Smooth muscle cell (in vitro differentiated cells): ENCODE measurements at regions not wholly inside any gene's neighbourhood (a gene's known extent, or its start where the extent isn't known, plus 50 kb on each side); places are given as distances from the start of the nearest gene placed in this dataset.

Experiments used
- DNase-seq: peaks from one replicate; lab custom pipeline; 2025; ENCODE audit not compliant: unreplicated experiment; lab: John Stamatoyannopoulos, UW
- H2AFZ ChIP-seq: fragments of 200-600 bp; sonication (generic); 2 replicates; pipeline ENCODE4 v1.6.0; 2016; ENCODE audit warnings: antibody characterized with exemption, low read depth, mild to moderate bottlenecking
- H3F3A ChIP-seq: fragments of 200-600 bp; sonication (generic); 2 replicates; pipeline ENCODE4 v1.6.0; 2017; ENCODE audit warnings: antibody characterized with exemption, low read depth
- H3K27ac ChIP-seq: fragments of 200-600 bp; sonication (generic); 2 replicates; pipeline ENCODE4 v1.5.1; 2016; ENCODE audit warnings: low read depth, mild to moderate bottlenecking
- H3K27me3 ChIP-seq: fragments of 200-600 bp; sonication (generic); 2 replicates; pipeline ENCODE4 v1.6.1; 2016; ENCODE audit warnings: low read depth, mild to moderate bottlenecking
- H3K36me3 ChIP-seq: fragments of 200-600 bp; sonication (generic); 2 replicates; pipeline ENCODE4 v1.5.1; 2016; ENCODE audit warnings: low read depth
- H3K4me1 ChIP-seq: fragments of 200-600 bp; sonication (generic); 2 replicates; pipeline ENCODE4 v1.5.1; 2016; ENCODE audit warnings: low read depth
- H3K4me2 ChIP-seq: fragments of 200-600 bp; sonication (generic); 2 replicates; pipeline ENCODE4 v1.6.0; 2016; ENCODE audit warnings: mild to moderate bottlenecking
- H3K4me3 ChIP-seq: fragments of 200-600 bp; sonication (generic); 2 replicates; pipeline ENCODE4 v1.5.1; 2016; ENCODE audit warnings: mild to moderate bottlenecking
- H3K79me2 ChIP-seq: fragments of 200-600 bp; sonication (generic); 2 replicates; pipeline ENCODE4 v1.6.0; 2016; ENCODE audit warnings: low read depth, mild to moderate bottlenecking
- H3K9ac ChIP-seq: fragments of 200-600 bp; sonication (generic); 2 replicates; pipeline ENCODE4 v1.6.0; 2016; ENCODE audit warnings: low read depth
- H3K9me3 ChIP-seq: fragments of 200-600 bp; sonication (generic); replicated peaks from 2 replicates; pipeline ENCODE4 v1.5.1; 2016; ENCODE audit warnings: low read depth
- H4K20me1 ChIP-seq: fragments of 200-600 bp; sonication (generic); 2 replicates; pipeline ENCODE4 v1.6.0; 2016; ENCODE audit warnings: low read depth
- WGBS: methylation state at CpG from one replicate; pipeline ENCODE4 v1.1.7; 2016; ENCODE audit warnings: low lambda C conversion rate; 5-methylcytosine and 5-hydroxymethylcytosine counted together
- TF ChIP-seq, protein P1 (sequence below): fragments of 200-600 bp; sonication (generic); IDR thresholded peaks from 2 replicates; pipeline ENCODE4 v1.5.1; 2017; ENCODE audit warnings: borderline replicate concordance, mild to moderate bottlenecking, antibody characterized with exemption; ENCODE audit not compliant: insufficient read depth, poor library complexity, severe bottlenecking

DNA sequence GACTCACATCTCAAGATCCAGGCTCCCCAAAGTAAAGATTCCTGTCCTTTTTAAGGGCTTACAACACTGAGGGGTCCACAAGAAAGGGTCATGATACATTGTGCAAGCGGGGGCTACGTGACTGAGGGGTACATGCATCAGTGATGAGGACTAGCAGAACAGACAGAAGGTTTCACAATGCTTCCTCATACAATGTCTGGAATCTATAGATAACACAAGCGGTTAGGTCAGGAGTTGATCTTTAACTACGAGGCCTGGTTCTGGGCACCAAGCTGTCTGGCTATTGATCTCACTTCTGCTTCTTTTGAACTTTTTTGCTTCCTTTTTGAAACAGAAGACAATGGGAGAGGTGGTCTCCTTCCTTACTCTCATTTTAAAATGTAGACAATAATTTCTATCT, 718.6 kb downstream of the AMY1C start:
- no peaks in the 10 kb centered on the region for H3K27me3 ChIP-seq
- no peaks in the 10 kb centered on the region for H3F3A ChIP-seq
- no peaks in the 10 kb centered on the region for H3K9me3 ChIP-seq
- no peaks in the 10 kb centered on the region for H3K36me3 ChIP-seq
- H2AFZ ChIP-seq: no peak overlapping the region
- TF ChIP-seq, protein P1, sequence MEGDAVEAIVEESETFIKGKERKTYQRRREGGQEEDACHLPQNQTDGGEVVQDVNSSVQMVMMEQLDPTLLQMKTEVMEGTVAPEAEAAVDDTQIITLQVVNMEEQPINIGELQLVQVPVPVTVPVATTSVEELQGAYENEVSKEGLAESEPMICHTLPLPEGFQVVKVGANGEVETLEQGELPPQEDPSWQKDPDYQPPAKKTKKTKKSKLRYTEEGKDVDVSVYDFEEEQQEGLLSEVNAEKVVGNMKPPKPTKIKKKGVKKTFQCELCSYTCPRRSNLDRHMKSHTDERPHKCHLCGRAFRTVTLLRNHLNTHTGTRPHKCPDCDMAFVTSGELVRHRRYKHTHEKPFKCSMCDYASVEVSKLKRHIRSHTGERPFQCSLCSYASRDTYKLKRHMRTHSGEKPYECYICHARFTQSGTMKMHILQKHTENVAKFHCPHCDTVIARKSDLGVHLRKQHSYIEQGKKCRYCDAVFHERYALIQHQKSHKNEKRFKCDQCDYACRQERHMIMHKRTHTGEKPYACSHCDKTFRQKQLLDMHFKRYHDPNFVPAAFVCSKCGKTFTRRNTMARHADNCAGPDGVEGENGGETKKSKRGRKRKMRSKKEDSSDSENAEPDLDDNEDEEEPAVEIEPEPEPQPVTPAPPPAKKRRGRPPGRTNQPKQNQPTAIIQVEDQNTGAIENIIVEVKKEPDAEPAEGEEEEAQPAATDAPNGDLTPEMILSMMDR: no peak
- H3K4me3 ChIP-seq: no peak overlapping the region
- no peak overlapping the region for H3K9ac ChIP-seq
- no peak overlapping the region for H3K27ac ChIP-seq
- DNase-seq: no peak
- no peaks in the 10 kb centered on the region for H4K20me1 ChIP-seq
- no peak overlapping the region for H3K4me2 ChIP-seq
- no peaks in the 10 kb centered on the region for H3K79me2 ChIP-seq
- 84% methylated on average over 4 of the region's 4 CpGs for WGBS
- H3K4me1 ChIP-seq: no peaks in the 10 kb centered on the region

DNA sequence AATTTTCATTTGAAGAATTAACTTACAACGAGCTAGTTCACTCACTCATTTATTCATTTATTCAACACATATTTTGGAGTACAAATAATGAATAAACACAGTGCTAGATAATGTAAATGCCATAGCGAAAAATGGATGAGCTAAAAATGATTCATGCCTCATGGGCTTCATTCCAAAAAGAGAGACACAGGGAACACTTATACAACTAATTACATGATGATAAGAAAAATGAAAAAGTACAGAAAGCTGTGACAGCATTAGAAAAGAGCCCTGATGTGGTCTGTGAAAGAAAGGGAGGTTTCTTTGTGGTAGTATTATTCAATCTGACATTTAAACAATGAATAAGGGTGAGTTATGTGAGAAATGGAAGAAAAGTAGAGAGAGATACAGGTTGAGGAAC, 726.4 kb downstream of the AMY1C start:
- no peak overlapping the region for H3K9ac ChIP-seq
- 47% methylated on average over 2 of the region's 2 CpGs for WGBS

DNA sequence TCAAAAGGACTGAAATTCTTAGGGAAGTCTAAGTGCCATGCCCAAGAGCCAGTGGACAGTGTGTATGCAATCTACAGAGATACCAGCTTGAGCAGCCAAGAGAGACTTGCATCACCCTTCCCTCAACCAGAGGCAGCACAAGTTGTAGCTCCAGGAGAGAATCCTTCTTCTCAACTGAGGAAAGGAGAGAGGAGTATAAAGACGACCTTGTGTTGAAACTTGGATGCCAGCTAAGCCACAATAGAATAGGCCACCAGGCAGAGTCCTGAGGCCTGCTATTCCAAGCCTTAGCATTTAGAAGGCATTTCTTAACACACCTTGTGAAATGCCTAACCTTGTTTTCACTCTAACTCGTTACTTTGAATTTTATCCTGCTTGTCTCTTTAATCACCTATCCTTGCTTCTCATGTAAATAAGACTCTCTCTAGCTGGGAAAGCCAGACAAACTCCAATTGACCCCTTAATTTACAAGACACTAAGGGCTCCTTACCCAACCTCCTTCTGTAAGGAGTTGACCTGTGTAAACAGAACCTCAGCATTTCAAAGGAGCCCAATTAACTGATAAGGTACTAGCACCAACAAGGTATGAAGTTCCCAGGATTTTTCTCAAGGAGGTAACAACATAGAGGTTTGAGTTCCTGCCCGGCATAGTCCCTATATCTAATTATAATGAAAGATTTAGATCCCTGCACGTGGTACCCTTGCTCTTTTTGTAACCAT, 738.8 kb downstream of the AMY1C start:
- Histone ChIP-seq H3K79me2 (no peaks in the 10 kb centered on the region), H3K9me3 (no peaks in the 10 kb centered on the region), H3K4me2 (no peak overlapping the region), H4K20me1 (no peaks in the 10 kb centered on the region), H3K27me3 (no peaks in the 10 kb centered on the region), H2AFZ (no peak overlapping the region), H3K4me1 (no peaks in the 10 kb centered on the region), H3K36me3 (no peaks in the 10 kb centered on the region), H3F3A (no peaks in the 10 kb centered on the region), H3K9ac (no peak overlapping the region), H3K27ac (no peak overlapping the region), H3K4me3 (no peak overlapping the region)
- 29% methylated on average over 4 of the region's 4 CpGs for WGBS
- TF ChIP-seq, protein P1: no peak
- DNase-seq: no peak

More for the DNA sequence above, 726.4 kb downstream of the AMY1C start:
- H3K9me3 ChIP-seq: no peaks in the 10 kb centered on the region
- no peak for DNase-seq
- no peak overlapping the region for H3K27ac ChIP-seq
- H3K36me3 ChIP-seq: no peaks in the 10 kb centered on the region
- no peaks in the 10 kb centered on the region for H4K20me1 ChIP-seq
- no peaks in the 10 kb centered on the region for H3K27me3 ChIP-seq
- no peak overlapping the region for H3K4me2 ChIP-seq
- H3F3A ChIP-seq: no peaks in the 10 kb centered on the region
- no peaks in the 10 kb centered on the region for H3K79me2 ChIP-seq
- no peak overlapping the region for H2AFZ ChIP-seq
- no peaks in the 10 kb centered on the region for H3K4me1 ChIP-seq
- TF ChIP-seq, protein P1: no peak
- no peak overlapping the region for H3K4me3 ChIP-seq

DNA sequence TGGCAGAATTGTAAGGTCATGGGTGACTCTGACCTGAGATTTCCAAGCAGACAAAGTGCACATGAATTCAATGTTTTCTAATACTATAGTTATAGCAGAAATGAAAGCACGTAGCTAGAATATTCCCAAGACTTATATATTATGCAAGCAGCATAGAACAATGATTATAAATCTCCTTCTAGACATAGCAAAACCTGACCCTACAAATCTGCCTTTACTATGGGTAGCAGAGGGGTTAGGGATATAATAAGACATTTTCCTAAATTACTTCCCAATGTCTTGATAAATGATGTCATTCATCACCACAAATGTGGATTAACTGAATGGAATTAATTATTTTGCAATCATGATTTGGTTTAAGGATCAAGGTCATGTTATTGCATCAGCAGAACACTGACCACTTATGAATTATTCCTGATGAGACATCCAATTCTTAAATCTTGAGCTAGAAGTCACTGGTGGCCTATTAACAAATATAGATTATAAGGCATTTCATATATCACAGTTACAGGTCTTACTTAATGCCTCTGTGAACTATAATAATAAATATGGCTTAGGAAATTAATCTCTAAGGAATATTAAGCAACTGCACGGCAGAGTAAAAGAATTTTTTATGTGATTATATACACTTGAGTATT, 776.6 kb downstream of the AMY1C start:
- H3K9ac ChIP-seq: no peak overlapping the region
- no peak overlapping the region for H3K4me3 ChIP-seq
- no peaks in the 10 kb centered on the region for H3K4me1 ChIP-seq
- H3K36me3 ChIP-seq: no peaks in the 10 kb centered on the region
- no peak overlapping the region for H3K4me2 ChIP-seq
- TF ChIP-seq, protein P1: no peak
- WGBS: 72% methylated on average over 2 of the region's 2 CpGs
- no peak for DNase-seq
- no peak overlapping the region for H3K27ac ChIP-seq
- no peaks in the 10 kb centered on the region for H3K9me3 ChIP-seq
- H3F3A ChIP-seq: no peaks in the 10 kb centered on the region
- no peaks in the 10 kb centered on the region for H3K79me2 ChIP-seq
- no peaks in the 10 kb centered on the region for H4K20me1 ChIP-seq
- H3K27me3 ChIP-seq: no peaks in the 10 kb centered on the region
- H2AFZ ChIP-seq: no peak overlapping the region
